ENCODE measurements at regions not wholly inside any gene's neighbourhood (a gene's known extent, or its start where the extent isn't known, plus 50 kb on each side); places are given as distances from the start of the nearest gene placed in this dataset.

GRCh38 chr5:89573345-89573744 is 690.4 kb upstream of the MEF2C start:
- no peak for DNase-seq (ENCODE audit: low read depth in 1 of 2, low spot score in 1 of 2)
- Histone ChIP-seq H3K27me3 (ENCODE audit: insufficient read depth, poor library complexity, severe bottlenecking) (no peaks in the 10 kb centered on the region), H3K27ac (replicated peaks) (no peak overlapping the region), H3K4me3 (replicated peaks; ENCODE audit: insufficient read depth, low read length) (no peak overlapping the region)
- TF ChIP-seq CTCF (IDR thresholded peaks at IDR 0.05; ENCODE audit: insufficient read depth, low read length) (no peak), SPI1 (IDR thresholded peaks at IDR 0.05; ENCODE audit: borderline replicate concordance, low read depth) (no peak), REST (IDR thresholded peaks at IDR 0.05; ENCODE audit: insufficient replicate concordance, low read depth) (no peak), GABPA (IDR thresholded peaks at IDR 0.05; ENCODE audit: low read depth) (no peak), POLR2AphosphoS5 (IDR thresholded peaks at IDR 0.05; ENCODE audit: low read depth) (no peak)

- Histone ChIP-seq H3K27me3 (ENCODE audit: insufficient read depth, poor library complexity, severe bottlenecking) (no peaks in the 10 kb centered on the region), H3K27ac (replicated peaks) (no peak overlapping the region), H3K4me3 (replicated peaks; ENCODE audit: insufficient read depth, low read length) (no peak overlapping the region)
- TF ChIP-seq GABPA (IDR thresholded peaks at IDR 0.05; ENCODE audit: low read depth) (no peak), REST (IDR thresholded peaks at IDR 0.05; ENCODE audit: insufficient replicate concordance, low read depth) (no peak), SPI1 (IDR thresholded peaks at IDR 0.05; ENCODE audit: borderline replicate concordance, low read depth) (no peak), CTCF (IDR thresholded peaks at IDR 0.05; ENCODE audit: insufficient read depth, low read length) (no peak), POLR2AphosphoS5 (IDR thresholded peaks at IDR 0.05; ENCODE audit: low read depth) (no peak)
- DNase-seq (ENCODE audit: low read depth in 1 of 2, low spot score in 1 of 2): no peak
These were observed 689.7 kb upstream of the MEF2C start for GRCh38 chr5:89572696-89573095.

GRCh38 chr5:89570557-89570956 is 687.6 kb upstream of the MEF2C start:
- Histone ChIP-seq H3K4me3 (replicated peaks; ENCODE audit: insufficient read depth, low read length) (no peak overlapping the region), H3K27me3 (ENCODE audit: insufficient read depth, poor library complexity, severe bottlenecking) (no peaks in the 10 kb centered on the region), H3K27ac (replicated peaks) (no peak overlapping the region)
- no peak for TF ChIP-seq REST (IDR thresholded peaks at IDR 0.05; ENCODE audit: insufficient replicate concordance, low read depth)
- TF ChIP-seq CTCF (IDR thresholded peaks at IDR 0.05; ENCODE audit: insufficient read depth, low read length): no peak
- no peak for TF ChIP-seq SPI1 (IDR thresholded peaks at IDR 0.05; ENCODE audit: borderline replicate concordance, low read depth)
- no peak for TF ChIP-seq POLR2AphosphoS5 (IDR thresholded peaks at IDR 0.05; ENCODE audit: low read depth)
- no peak for TF ChIP-seq GABPA (IDR thresholded peaks at IDR 0.05; ENCODE audit: low read depth)
- no peak for DNase-seq (ENCODE audit: low read depth in 1 of 2, low spot score in 1 of 2)
